GM18858 (cell line): ENCODE measurements at regions not wholly inside any gene's neighbourhood (a gene's known extent, or its start where the extent isn't known, plus 50 kb on each side); places are given as distances from the start of the nearest gene placed in this dataset.

Experiments used
- ATAC-seq: cut with Tn5 transposase; IDR thresholded peaks from one replicate; pipeline ENCODE4 v1.9.1; 2021; ENCODE audit not compliant: unreplicated experiment

DNA sequence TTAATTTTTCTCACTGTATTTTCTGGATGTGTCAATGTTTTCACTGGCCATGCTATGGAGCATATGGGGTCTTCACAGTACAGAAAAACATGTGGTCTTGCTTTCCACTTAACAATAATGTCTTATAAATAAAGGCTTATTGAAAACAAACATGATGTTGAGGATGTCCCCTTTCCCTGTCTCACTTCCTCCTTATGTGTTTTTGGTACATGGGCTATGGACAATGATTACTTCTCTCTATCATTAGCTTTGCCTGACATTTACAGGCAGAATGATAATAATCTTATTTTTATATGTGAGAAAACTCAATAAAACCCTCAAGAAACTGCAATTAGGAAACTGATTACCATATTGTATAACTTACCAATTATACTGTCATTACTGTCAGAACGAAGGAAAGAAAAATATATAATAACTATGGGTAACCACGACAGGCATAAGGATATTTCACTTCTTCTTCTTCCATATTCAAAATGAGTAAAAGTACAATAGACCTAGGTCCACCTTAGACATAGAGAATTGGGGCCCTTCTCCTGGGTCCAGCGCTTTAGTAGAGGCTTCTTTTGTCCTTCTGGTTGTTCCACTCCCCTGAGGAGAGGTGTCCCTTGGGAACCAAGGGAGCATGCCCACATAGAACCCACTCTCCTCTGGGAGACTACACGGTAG lies 375.0 kb downstream of the MAN2A1 start:
- no peak for ATAC-seq

DNA sequence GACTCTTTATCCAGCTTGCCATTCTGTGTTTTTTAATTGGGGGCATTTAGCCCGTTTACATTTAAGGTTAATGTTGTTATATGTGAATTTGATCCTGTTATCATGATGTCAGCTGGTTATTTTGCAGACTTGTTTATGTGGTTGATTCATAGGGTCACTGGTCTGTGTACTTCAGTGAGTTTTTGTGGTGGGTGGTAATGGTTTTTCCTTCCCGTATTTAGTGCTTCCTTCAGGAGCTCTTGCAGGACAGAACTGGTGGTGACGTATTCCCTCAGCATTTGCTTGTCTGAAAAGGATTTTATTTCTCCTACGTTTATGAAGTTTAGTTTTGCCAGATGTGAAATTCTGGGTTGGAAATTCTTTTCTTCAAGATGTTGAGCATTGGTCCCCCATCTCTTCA lies 381.1 kb downstream of the MAN2A1 start:
- no peak for ATAC-seq

DNA sequence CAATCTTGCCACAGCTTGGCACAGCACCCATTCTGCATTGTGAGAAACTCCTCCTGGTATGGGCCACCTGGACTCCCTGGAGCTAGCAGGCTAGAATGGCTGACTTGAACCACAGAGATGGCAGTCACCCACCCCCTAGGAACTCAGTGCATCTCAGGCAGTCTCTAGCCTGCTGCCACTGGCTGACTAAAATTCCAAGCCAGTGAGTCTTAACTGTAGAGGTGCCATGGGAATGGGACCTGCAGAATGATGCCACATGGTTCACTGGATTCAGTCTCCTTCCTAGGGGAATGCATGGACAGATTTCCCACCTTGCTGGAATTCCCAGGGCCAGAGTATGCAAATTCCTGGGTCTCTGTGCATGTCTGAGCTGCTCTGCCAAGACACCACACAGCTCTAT lies 382.9 kb downstream of the MAN2A1 start:
- ATAC-seq: no peak

DNA sequence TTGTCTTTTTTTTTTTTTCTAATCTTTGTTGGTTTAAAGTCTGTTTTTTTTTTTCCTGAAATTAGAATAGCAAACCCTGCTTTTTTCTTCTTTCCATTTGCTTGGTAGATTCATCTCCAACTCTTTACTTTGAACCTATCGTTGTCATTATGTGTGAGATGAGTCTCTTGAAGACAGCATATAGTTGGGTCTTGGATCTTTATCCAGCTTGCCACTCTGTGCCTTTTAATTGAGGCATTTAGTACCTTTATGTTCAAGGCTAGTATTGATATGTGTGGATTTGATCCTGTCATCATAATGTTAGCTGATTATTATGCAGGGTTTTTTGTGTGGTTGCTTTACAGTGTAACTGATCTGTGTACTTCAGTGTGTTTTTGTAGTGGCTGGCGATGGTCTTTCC lies 383.8 kb downstream of the MAN2A1 start:
- ATAC-seq: no peak

DNA sequence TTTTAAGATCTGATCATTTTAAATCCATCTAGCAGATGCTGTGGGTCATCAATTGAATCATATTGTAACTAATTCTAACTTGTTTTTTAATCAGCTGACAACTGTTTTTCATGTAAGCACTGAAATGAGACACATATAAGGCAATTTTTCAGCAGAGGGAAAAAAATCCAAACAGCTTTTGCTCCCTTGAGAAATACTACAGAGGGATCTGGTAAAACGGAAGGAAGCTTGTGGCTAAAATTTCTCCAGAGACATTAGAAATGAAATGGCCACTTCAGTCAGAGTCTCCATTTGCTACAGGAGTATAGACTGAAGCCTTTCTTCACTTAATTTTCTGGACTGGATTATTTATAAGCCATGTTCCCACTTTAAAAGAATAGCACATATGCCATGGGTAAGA lies 385.9 kb downstream of the MAN2A1 start:
- no peak for ATAC-seq

DNA sequence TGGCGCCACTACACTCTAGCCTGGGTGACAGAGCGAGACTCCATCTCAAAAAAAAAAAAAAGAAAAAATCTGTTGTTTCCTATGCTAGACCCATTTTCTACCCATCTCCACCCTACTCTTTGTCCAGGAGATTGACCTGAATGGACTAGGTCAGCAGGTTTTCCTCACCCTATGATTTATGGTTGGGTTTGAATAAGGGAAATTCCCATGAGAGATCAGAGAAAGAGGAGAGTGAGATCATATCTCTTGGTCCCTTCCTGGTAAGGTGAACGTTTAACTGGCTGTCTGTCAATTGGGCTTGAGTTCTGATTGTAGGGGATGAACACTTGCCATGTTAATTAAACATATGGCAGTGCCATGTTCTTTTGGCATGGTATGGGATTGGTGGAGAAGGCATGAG lies 387.4 kb downstream of the MAN2A1 start:
- no peak for ATAC-seq

DNA sequence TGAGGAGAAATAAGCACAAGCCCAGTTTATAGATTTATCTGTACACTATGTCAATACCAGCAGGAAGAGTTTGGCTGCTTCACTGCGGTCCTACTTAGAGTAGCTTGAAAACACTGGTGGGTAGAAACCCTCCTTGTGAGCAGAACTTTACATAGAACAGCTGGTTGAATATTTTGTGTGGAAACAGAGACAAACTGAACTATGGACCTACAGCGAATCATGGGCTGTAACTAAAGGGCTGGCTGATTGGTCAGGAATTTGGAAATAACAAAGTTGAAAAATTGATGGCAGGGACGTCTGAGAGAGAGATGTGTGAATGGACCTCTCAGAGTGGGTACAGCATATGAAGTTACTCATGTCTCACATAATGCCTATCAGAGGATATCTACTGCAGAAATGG lies 392.5 kb downstream of the MAN2A1 start:
- no peak for ATAC-seq

DNA sequence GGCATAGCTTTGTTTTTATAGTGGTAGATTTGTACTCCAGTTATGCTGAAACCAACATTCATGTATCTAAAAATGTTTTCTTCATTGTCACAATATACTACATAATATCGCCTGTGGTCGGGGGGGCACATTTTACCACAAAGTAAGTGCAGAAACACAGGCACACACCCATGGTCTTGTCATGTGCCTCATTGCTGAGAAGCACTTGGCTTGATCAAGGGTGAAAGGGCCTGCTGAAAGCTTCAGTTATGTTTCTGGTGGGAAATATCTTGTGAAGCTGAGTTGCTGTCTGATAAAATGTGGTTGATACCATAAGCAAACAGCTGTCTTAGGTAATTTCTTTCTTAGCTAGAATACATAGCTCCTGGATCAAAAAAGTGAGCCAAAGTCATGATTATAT lies 393.1 kb downstream of the MAN2A1 start:
- no peak for ATAC-seq

DNA sequence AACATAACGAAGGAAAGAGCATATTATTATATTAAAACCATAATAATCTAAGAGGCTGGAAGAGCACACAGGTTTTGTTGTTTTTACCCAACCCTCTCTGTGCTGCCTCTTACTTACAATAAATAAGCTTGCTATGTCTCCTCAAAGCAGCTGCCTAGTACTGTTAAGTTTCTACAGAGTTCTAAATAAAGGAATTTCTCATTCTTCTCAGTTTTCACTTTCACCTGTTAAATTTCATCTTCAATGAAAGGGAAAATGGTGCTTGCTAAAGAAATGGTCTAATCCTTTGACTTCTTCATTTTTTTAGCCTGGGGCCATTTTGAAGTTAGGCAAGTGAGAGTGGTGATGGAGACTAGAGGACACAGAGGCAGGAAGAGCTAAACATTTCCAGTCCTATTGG lies 396.1 kb downstream of the MAN2A1 start:
- ATAC-seq: no peak

DNA sequence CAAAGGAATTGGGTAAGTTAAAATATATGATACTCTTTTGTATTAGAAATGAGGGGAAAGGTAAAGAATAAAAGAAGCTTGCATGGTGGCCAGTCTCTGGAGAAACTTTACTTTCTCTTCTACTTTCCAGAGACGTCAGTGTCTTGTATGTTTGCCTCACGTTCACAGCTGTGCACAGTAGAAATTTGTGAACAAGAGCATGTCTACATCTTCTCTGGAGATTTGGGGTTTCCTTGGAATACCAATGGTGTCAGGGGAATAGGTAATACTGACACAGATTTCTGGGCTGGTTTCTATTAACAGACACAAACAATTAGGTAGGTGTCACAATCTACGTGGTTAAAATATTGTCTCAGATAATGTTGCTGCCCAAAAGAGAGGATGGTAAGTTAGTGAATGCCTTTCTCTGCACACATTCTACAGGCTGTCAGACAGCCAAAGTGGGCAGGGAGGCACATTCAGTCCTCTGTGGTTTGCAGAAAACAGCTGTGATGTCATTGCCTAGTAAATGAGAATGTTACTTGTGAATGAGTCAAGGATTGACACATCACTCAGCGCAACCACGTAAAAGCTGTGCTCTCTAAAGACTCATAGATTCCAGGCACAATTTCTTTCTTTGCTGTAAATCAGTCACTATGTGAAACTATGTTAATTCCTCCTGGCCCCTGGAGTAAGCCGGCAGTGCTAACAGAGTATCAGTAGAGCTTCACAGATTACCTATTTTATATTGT lies 397.1 kb downstream of the MAN2A1 start:
- no peak for ATAC-seq

DNA sequence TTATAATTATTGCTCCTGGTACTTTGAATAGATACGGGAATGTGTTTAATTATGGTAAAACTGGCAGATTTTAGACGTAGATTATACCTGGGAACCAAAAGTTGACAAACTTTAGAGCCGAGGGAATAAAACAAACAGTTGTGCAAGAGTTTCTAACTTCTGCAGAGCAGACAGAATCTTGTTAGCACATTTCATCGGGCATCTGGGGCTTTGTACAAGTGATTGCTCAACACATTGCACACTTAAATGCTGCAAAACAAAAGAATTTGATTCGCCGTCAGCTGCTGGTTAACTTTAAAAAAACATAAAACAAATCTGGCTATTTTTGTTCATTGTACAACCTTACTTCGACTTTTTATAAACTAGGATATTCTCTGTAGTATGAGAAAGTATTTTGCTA lies 398.1 kb downstream of the MAN2A1 start:
- no peak for ATAC-seq

DNA sequence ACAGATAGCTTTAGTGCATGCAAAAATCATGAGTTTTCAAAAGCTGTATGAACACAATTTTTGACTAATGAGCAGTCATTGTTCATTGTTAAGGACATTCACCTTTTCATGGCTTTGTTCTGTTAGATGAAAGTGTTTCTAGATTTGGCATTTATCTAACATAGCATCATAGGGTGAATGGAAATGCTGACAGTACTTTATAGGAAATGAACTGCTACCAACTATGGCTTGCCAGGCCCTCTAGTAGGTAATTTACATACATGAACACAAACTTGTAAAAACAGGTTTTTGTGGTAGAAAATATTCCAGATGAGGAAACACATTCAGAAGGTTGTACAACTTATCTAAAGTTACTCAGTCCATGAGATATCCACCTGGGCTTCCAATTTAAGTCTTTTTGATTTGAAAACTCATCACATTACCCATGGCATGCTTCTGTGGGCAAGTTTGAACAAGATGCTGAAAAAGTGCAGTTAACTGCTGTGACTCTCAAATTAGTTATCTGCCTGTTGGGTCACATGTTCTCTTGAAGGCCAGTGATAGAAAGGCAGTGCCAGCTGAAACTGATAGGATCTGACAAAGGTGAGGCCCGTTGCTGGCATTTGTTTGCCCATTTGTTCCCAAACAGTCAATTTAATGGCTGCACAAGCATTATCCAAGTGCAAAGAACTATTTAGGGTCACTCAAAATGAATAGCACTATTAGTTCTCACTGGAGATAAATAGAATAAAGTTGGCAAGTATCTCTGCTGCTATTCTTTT lies 399.1 kb downstream of the MAN2A1 start:
- ATAC-seq: no peak

DNA sequence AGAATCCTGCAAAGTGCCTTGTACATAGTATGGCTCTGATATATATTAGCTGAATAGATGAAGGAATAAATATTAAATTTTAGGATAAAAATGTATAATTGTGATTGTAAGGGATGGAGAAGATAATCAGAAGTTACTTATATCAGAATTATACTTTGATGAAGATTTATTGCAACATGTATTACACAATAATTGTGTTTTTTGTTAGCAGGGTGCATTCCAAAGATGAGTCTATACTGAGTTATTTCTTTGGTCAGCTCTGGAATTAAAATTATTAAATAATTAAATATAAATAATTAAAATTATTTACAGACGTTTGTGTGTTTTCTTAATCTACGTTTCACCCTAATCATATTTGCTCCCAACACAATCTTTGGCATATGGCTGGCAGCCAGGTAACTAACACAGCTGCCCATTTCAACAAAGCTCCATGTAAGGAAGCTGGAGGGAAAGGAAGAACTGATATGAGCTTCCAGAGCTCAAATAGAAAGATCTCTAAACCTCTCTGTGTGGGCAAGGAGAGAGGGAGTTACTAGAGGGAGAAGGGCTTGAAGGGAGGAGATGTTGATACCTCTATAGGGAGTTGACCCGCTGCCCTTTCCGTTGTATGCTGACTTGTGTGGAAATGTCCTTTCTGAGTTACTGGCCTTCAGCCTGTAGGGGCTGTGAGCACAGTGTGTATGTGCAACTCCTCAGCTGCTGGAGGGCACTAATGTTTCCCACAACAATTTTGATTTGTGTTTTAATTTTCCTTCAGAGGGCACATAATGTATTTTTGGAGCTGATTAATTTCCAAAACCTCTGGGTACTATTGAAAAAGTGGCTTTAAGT lies 403.4 kb downstream of the MAN2A1 start:
- ATAC-seq: no peak

DNA sequence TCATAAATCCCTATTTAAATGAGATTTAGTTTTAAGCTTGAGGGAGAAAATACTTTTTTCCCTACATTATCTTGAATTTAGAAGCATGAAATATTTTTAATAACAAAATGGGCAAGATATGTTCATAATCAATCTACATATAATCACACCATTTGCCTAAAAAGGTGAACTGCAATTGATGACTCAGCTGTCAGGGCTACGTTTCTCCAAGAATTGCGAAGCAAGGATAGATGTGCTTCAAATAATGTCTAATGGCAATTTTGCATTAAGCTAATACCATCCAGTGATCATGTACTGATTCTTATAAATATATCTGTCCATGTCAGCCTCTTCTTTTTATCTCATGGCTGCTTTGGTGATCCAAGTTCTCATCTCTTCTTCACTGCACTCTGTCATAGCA lies 404.4 kb downstream of the MAN2A1 start:
- no peak for ATAC-seq

DNA sequence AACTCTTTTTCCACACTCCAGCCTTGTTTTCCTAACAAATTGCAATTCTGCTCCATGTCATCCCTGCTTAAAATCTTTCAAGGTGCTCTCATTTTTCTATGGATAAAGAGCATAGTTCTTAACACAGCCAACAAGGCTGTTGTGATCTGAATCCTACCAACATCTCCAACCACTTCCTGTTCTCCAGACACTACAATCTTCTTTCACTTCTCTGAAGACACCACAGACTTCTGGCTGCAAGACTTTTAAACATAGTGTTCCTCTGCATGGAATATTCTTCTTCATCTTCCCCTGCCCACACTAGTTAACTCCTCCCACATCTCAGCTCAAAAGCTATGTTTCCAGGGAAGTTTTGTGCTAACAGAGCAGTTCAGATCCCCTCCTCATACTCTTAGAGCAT lies 404.8 kb downstream of the MAN2A1 start:
- no peak for ATAC-seq

DNA sequence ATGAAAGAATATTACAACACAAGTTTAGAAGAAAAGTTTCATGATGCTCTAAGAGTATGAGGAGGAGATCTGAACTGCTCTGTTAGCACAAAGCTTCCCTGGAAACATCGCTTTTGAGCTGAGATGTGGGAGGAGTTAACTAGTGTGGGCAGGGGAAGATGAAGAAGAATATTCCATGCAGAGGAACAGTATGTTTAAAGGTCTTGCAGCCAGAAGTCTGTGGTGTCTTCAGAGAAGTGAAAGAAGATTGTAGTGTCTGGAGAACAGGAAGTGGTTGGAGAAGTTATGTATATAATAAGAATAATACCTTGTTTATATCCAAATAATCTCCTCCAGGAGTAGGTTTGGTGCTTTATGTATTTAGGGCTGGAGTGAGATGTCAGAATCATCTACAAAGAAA lies 406.7 kb downstream of the MAN2A1 start:
- ATAC-seq: no peak

DNA sequence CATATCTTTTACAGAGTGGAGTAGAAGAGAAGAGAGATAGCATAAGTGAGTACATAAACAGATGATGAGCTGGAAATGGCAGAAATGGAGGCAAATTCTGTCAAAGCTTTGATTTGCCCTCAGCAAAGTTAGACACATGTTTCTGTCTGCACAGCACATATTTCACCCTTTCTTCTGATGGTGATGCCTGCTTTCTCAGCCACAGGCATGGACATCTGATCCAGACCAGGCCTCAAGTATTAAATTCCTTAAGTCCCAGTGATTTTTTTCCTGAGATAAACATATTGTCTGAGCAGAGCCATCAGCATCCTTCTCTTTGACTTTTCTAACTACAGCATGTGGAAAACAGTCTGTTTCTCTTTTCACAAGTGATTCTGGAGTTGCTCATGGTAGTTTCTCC lies 409.8 kb downstream of the MAN2A1 start:
- no peak for ATAC-seq

DNA sequence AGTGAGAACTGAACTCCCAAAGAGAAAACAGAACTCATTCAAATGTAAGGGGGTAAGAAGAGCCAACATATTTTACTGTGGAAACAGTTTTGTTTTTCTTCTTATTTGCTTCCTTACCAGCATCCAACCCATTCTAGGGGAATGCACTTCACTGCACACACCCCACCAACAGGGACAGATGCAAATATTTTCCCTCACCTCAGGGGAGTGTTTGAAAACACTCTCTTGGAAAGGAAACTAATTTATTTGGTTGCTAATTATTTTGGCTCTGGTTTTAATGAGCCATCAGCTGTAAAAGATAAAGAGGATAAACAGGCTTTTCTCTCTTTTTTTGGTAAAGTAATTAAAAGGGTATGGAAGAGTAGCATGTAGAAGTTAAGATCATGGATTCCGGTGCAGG lies 413.4 kb downstream of the MAN2A1 start:
- no peak for ATAC-seq

DNA sequence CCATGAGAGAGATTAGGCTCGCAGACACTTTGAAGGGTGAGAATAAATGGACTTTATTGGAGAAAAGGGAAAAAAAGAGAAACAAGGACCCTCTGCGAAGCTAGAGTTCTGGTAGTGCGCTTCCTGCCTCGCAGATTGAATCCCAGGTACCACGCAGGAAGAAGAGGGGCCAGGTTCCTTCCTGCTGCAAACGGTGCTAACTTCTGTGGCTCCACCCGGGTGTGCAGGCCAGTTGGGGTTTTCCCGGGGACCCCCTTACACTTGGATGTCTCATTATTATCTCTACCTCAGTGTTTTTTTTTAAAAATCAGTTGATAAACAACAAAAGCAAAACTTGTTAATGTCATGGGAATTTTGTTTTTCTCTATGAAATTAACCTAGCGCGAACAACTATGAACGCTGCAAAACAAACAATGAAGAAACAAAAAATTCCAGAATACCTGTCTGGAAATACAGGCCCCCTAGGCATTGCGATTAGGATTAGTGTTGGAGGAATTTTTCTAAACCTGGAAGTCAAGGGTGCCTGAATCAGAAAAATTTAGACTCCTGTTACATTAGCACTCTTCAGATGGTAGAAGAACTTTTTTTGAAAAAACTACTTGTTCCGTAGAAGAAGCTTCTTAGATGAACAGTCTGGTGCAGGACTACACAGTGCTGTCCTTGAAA lies 414.5 kb downstream of the MAN2A1 start:
- ATAC-seq: no peak

DNA sequence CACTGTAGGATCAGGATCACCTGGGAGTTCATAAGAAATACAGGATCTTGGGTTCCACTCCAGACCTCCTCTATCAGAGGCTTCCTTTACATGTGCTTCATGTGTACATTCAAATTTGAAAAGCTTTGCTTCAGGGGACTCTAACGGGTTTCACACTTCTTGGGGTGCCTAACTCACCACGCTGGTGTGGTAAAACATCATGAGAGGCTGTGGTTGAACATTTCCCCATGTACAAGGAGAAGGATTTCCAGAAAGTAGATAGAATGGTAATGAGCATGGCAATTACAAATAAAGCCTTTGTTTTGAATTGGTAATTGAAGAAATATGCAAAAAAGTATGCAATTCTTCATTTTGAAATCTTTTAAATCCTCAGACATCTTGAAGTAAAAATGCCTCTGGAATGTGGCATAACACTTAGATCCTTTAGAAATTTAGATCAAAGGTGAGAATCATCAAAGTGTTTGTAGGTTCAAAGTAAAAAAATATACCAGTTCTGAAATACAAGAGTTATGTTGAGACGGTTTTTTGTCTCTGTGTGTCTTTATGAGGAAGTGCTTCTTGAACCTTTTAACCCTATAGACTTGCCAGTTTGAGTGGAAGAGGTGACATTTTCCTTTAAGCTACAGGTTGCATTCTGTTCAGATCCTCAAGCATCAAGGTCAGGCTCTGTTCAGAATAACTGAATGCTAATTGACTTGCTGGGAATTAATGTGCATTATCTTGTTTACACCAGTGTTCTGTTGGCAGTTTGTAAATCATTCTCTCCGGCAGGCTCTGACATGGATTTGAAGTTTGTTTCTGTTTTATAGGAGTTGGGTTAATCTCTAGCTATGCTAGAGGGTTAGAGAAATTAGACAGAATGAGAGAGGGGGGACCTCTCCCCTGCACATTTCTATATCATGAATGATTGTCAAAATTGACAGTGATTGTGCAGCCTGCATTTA lies 415.3 kb downstream of the MAN2A1 start:
- no peak for ATAC-seq
